Ishikawa (cell line): ENCODE measurements at regions not wholly inside any gene's neighbourhood (a gene's known extent, or its start where the extent isn't known, plus 50 kb on each side); places are given as distances from the start of the nearest gene placed in this dataset.

ENCODE experiments used
- CEBPB ChIP-seq: IDR thresholded peaks from 2 replicates; pipeline ENCODE4 v1.6.1; 2012
- CREB1 ChIP-seq: IDR thresholded peaks from 2 replicates; pipeline ENCODE4 v1.6.1; 2012; ENCODE audit warnings: low read depth
- EGR1 ChIP-seq: IDR thresholded peaks from 2 replicates; pipeline ENCODE4 v1.6.1; 2012
- EP300 ChIP-seq: IDR thresholded peaks from 2 replicates; pipeline ENCODE4 v1.6.1; 2012; ENCODE audit warnings: borderline replicate concordance
- FOXM1 ChIP-seq: IDR thresholded peaks from 2 replicates; pipeline ENCODE4 v1.6.1; 2012; ENCODE audit warnings: low read depth, borderline replicate concordance
- MAX ChIP-seq: IDR thresholded peaks from 2 replicates; pipeline ENCODE4 v1.6.1; 2012
- NFIC ChIP-seq: IDR thresholded peaks from 2 replicates; pipeline ENCODE4 v1.6.1; 2012
- RAD21 ChIP-seq: IDR thresholded peaks from 2 replicates; pipeline ENCODE4 v1.6.1; 2012; ENCODE audit warnings: low read depth
- TAF1 ChIP-seq: IDR thresholded peaks from 2 replicates; pipeline ENCODE4 v1.6.1; 2012; ENCODE audit warnings: low read depth, mild to moderate bottlenecking
- TCF12 ChIP-seq: IDR thresholded peaks from 2 replicates; pipeline ENCODE4 v1.6.1; 2012; ENCODE audit warnings: low read depth
- TEAD4 ChIP-seq: IDR thresholded peaks from 2 replicates; pipeline ENCODE4 v1.6.1; 2012
- YY1 ChIP-seq: IDR thresholded peaks from 2 replicates; pipeline ENCODE4 v1.6.1; 2012; ENCODE audit warnings: low read depth
- ZBTB7A ChIP-seq: IDR thresholded peaks from 2 replicates; pipeline ENCODE4 v1.6.1; 2012; ENCODE audit warnings: low read depth
- TF ChIP-seq, protein P1 (sequence below): IDR thresholded peaks from 2 replicates; pipeline ENCODE4 v1.6.1; 2012; ENCODE audit warnings: low read depth, mild to moderate bottlenecking
- TF ChIP-seq, protein P2 (sequence below): IDR thresholded peaks from 2 replicates; pipeline ENCODE4 v1.6.1; 2012

DNA sequence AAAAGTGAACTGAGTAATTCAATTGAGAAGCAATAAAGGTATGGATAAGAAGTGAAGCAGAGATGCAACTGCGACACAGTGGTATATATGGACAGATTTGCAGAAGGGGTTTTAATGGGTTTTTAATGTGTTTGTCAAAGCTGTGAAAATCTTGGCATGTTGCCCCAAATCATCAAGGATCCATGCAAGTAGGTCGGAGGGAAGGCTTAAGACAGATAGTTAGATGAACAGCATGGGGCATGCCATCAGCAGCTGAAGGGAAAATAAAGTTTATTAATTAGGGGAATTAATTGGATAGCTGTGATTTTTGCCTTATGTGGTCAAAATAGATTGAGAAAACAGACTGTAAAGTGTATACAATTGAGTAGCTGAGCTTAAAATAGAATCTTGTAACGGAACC lies 840.1 kb downstream of the JRKL start:
- no peak for TF ChIP-seq ZBTB7A
- TF ChIP-seq RAD21, result no peak
- TF ChIP-seq CREB1, result no peak
- TF ChIP-seq, protein P1, sequence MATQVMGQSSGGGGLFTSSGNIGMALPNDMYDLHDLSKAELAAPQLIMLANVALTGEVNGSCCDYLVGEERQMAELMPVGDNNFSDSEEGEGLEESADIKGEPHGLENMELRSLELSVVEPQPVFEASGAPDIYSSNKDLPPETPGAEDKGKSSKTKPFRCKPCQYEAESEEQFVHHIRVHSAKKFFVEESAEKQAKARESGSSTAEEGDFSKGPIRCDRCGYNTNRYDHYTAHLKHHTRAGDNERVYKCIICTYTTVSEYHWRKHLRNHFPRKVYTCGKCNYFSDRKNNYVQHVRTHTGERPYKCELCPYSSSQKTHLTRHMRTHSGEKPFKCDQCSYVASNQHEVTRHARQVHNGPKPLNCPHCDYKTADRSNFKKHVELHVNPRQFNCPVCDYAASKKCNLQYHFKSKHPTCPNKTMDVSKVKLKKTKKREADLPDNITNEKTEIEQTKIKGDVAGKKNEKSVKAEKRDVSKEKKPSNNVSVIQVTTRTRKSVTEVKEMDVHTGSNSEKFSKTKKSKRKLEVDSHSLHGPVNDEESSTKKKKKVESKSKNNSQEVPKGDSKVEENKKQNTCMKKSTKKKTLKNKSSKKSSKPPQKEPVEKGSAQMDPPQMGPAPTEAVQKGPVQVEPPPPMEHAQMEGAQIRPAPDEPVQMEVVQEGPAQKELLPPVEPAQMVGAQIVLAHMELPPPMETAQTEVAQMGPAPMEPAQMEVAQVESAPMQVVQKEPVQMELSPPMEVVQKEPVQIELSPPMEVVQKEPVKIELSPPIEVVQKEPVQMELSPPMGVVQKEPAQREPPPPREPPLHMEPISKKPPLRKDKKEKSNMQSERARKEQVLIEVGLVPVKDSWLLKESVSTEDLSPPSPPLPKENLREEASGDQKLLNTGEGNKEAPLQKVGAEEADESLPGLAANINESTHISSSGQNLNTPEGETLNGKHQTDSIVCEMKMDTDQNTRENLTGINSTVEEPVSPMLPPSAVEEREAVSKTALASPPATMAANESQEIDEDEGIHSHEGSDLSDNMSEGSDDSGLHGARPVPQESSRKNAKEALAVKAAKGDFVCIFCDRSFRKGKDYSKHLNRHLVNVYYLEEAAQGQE, result no peak

- TF ChIP-seq YY1, result no peak
- TF ChIP-seq TAF1, result no peak
- TF ChIP-seq ZBTB7A, result no peak
- no peak for TF ChIP-seq TCF12
- TF ChIP-seq CREB1, result no peak
- no peak for TF ChIP-seq EGR1
- TF ChIP-seq EP300, result no peak
- TF ChIP-seq, protein P2, sequence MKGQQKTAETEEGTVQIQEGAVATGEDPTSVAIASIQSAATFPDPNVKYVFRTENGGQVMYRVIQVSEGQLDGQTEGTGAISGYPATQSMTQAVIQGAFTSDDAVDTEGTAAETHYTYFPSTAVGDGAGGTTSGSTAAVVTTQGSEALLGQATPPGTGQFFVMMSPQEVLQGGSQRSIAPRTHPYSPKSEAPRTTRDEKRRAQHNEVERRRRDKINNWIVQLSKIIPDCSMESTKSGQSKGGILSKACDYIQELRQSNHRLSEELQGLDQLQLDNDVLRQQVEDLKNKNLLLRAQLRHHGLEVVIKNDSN, result no peak
- TF ChIP-seq CEBPB, result no peak
- no peak for TF ChIP-seq TEAD4
- TF ChIP-seq RAD21, result no peak
- TF ChIP-seq FOXM1, result no peak
- TF ChIP-seq, protein P1, result no peak
- no peak for TF ChIP-seq MAX
- TF ChIP-seq NFIC, result no peak
Measured at GRCh38 chr11:97231231-97231630, 841.4 kb downstream of the JRKL start.

- TF ChIP-seq EGR1, result no peak
- no peak for TF ChIP-seq CREB1
- TF ChIP-seq TCF12, result no peak
- TF ChIP-seq FOXM1, result no peak
- no peak for TF ChIP-seq NFIC
- no peak for TF ChIP-seq TAF1
- no peak for TF ChIP-seq RAD21
- TF ChIP-seq, protein P2, result no peak
- TF ChIP-seq CEBPB, result no peak
- no peak for TF ChIP-seq YY1
- TF ChIP-seq TEAD4, result no peak
- TF ChIP-seq, protein P1, result no peak
- TF ChIP-seq MAX, result no peak
- no peak for TF ChIP-seq ZBTB7A
- no peak for TF ChIP-seq EP300
Measured at GRCh38 chr11:97234016-97234415, 844.2 kb downstream of the JRKL start.

DNA sequence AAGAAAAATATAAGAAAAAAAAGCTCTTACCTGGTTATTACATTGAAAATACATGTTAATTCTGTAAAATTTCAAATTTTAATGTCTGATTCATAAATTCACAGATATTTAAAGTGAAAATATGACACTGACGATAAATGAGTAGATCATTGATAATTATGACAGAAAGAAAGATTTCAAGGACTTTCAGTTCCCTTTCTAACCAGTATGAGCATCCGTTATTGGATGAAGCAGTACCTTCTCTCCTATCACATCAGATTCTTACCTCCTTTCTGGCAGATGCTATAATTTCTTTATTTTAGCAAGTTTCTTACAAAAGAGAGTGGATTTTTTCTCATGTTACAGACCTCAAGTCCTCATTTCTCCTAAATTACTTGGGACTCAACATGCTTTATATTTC lies 847.3 kb downstream of the JRKL start:
- TF ChIP-seq TEAD4 (no peak), EP300 (no peak), CEBPB (no peak), RAD21 (no peak), EGR1 (no peak), MAX (no peak), ZBTB7A (no peak), YY1 (no peak), NFIC (no peak), TCF12 (no peak), CREB1 (no peak), FOXM1 (no peak), TAF1 (no peak)
- TF ChIP-seq, protein P2, result no peak
- TF ChIP-seq, protein P1, result no peak
